HG03139 (cell line): ENCODE measurements at regions not wholly inside any gene's neighbourhood (a gene's known extent, or its start where the extent isn't known, plus 50 kb on each side); places are given as distances from the start of the nearest gene placed in this dataset.
"Not testable (repeated sequence)": the region's sequence is repeated elsewhere in the genome, so short reads cannot be mapped to it uniquely, and the experiment has no call there.

Experiments
- ATAC-seq: cut with Tn5 transposase; IDR thresholded peaks from one replicate; pipeline ENCODE4 v1.9.1; 2021; ENCODE audit not compliant: unreplicated experiment

DNA sequence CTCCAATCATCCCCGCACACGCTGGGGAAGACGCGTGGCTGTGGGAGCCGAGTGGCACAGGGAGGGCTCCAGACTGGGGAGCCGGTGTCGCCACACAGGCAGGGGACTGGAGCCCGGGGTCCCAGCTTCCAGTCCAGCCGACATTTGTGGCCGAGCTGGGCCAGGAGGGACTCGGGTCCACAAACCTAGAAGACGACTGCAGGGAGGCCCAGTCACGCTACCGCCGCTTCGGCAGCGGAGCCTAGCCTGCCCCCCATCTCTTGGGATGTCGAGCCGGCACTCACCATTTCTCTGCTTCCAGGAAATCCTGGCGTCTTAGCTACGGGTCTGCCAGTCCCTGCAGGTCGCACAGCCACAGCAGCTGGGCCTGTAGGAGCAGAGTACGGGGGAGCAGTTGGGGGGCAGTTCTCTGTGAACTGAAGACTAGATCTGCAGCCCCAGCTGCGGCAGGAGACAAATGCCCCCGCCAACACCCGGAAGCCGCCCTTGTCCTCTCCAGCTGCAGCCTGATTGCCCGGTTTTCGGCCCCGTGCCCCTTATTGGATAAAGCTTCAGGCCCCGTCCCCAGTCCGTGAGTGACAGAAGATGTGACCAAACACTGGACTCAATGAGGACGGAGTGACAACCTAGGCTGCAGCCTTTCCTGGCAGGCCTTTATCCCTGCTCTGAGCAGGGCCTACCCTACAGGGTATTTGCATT lies 270.7 kb downstream of the ZNF33B start:
- ATAC-seq = peak; percentile 99

GRCh38 chr10:42351745-42352144 lies 286.6 kb downstream of the ZNF33B start:
- no peak for ATAC-seq

DNA sequence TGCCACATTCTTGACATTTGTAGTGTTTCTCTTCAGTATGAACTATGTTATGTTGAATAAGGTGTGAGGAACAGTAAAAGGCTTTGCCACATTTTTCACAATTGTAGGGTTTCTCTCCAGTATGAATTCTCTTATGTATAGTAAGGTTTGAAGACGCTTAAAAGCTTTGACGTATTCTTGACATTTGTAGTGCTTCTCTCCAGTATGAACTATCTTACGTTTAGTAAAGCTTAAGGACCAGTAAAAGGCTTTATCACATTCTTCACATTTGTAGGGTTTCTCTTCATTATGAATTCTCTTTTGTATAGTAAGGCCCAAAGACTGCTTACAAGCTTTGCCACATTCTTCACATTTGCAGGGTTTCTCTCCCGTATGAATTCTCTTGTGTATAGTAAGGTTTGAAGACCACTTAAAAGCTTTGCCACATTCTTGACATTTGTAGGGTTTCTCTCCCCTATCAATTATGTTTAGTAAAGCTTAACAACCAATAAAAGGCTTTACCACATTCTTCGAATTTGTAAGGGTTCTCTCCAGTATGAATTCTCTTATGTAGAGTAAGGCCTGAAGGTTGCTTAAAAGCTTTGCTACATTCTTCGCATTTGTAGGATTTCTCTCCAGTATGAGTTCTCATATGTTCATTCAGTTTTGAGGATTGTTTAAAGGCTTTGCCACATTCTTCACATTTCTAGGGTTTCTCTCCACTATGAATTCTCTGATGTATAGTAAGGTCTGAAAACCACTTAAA lies 301.6 kb downstream of the ZNF33B start:
- not testable (repeated sequence) for ATAC-seq

- not testable (repeated sequence) for ATAC-seq
Observed at GRCh38 chr10:42335653-42336296, 302.6 kb downstream of the ZNF33B start.

DNA sequence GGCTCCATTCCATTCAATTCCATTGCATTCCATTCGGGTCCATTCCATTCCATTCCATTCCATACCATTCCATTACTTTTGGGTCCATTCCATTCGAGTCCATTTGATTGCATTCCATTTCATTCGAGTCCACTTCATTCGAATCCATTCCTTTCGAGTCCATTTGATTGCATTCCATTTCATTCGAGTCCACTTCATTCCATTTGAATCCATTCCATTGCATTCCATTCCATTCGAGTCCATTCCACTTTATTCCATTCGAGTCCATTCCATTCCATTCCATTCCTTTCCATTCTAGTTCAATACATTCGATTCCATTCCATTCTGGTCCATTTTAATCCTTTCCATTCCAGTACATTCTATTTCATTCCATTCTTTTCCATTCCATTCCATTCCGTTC lies 334.0 kb downstream of the ZNF33B start:
- ATAC-seq = no peak

GRCh38 chr10:42281896-42282295 lies 356.5 kb downstream of the ZNF33B start:
- not testable (repeated sequence) for ATAC-seq

GRCh38 chr10:42269788-42270187 lies 368.6 kb downstream of the ZNF33B start:
- ATAC-seq = not testable (repeated sequence)

- ATAC-seq = not testable (repeated sequence)
Observed at GRCh38 chr10:42263259-42263658, 375.1 kb downstream of the ZNF33B start.

- ATAC-seq = not testable (repeated sequence)
Observed at GRCh38 chr10:42243002-42243401, 395.4 kb downstream of the ZNF33B start.

GRCh38 chr10:42242135-42242805 lies 396.1 kb downstream of the ZNF33B start:
- no peak for ATAC-seq

DNA sequence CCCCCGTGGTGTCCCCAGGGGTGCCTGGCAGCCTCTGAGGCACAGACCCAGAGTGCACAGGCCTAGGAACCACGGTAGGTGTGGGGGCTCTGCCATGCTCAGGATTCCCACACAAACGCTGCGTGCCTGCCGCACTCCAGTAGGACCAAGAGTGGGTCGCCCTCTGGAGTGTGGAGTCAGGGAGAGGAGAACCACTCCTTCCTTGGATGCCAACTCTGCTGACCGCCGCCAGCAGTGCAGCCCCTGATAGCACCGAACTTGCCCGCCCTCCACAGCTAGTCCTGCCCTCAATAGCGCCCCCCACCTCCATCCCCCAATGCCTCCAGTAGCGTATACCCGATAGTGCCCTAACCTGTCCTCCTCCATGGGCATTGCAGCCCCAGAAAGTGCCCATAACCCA lies 402.0 kb downstream of the ZNF33B start:
- not testable (repeated sequence) for ATAC-seq

DNA sequence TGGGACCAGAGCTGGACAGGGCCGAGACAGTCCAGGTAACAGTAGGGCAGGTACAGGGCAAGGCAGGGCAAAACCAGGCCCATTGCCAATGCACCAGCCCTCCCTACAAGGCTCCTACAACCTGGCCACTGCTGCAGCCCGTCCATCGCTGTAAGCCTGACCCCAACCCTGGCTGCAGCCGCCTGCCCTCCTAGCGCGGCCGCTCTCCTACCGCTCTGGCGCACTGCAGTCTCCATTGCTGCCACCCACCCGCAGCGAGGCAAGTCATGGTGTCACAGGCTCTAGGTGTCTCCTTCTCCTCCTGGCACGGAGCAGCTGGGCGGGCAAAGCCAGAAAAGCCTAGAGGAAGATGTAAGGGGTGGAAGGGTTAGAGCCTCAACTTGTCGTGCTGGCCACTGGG lies 402.6 kb downstream of the ZNF33B start:
- not testable (repeated sequence) for ATAC-seq

DNA sequence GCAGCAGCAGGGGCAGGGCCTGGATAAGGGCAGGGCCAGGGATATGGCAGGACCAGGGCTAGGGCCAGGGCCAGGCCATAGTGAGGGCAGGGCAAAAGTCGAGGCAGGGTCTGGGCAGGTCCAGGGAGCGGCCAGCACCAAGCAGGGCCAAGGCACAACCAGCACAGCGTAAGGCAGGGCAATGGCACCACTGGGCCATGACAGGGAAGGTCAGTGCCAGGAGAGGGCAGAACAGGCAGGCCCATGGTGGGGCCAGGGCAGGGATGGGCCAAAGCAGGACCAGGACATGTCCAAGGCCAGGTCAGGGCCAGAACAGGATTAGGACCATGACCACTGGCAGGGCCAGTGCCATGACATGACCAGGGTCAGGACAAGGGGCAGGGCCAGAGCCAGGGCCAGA lies 403.1 kb downstream of the ZNF33B start:
- ATAC-seq = not testable (repeated sequence)

- ATAC-seq = not testable (repeated sequence)
Observed at GRCh38 chr10:42234506-42234905, 403.9 kb downstream of the ZNF33B start.

DNA sequence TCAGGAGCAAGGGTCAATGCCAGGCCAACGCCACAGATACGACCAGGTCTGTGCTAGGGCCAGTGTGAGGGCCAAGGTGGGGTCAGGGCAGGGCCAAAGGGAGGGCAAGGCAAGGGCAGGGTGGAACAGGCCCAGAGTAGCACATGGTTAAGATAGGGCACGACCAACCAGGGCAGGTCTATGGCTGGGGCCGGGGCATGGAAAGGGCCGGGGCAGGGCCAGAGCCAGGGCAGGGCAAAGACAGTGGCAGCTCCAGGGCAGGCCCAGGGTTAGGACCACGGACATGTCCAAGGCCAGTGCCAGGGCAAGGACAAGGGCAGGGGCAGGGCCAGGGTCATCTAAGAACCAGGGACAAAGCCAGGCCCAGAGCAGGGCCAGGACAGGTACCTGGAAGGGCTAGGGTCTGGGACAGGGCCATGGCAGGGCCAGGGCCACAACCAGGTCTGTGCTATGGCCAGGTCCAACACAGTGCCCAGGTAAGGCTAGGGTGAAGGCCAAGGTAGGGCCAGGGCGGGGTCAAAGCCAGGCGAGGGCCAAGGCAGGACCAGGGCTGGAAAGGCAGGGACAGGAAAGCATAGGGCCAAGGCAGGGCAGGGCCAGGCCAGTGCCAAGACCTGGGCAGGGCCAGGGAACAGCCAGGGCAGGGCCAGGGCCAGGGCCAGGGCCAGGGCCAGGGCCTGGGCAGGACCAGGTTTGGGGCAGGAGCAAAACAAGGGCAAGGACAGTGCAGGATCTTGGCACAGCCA lies 404.7 kb downstream of the ZNF33B start:
- not testable (repeated sequence) for ATAC-seq

GRCh38 chr10:42232955-42233354 lies 405.4 kb downstream of the ZNF33B start:
- ATAC-seq = not testable (repeated sequence)

- not testable (repeated sequence) for ATAC-seq
Observed at GRCh38 chr10:42230812-42231211, 407.6 kb downstream of the ZNF33B start.

DNA sequence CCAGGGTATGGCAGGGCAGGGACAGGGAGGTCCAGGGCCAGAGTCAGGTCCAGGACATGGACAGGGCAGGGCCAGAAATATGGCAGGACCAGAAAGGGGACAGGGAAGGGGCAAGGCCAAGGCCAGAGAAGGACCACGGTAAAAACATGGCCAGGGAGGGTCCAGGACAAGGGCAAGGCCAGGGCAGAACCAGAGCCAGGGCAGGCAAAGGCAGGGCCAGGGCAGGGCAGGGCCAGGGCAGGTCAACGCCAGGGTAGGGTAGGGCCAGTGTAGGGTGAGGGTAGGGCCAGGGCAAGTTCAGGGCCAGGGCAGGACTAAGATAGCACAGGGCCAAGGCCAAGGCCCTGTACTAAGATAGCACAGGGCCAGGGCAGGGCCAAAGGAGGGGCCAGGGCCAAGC lies 408.3 kb downstream of the ZNF33B start:
- ATAC-seq = not testable (repeated sequence)

DNA sequence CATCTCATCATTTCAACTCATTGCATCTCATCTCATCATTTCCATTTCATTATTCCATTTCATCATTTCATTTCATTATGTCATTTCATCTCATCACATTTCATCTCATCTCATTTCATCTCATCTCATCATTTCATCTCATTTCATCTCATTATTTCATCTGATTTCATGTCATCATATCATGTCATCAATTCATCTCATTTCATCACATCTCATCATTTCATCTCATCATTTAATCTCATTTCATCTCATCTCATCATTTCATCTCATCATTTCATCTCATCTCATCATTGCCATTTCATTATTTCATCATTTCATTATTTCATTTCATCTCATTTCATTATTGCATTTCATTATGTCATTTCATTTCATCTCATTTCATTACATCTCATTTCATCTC lies 410.5 kb downstream of the ZNF33B start:
- ATAC-seq = not testable (repeated sequence)

DNA sequence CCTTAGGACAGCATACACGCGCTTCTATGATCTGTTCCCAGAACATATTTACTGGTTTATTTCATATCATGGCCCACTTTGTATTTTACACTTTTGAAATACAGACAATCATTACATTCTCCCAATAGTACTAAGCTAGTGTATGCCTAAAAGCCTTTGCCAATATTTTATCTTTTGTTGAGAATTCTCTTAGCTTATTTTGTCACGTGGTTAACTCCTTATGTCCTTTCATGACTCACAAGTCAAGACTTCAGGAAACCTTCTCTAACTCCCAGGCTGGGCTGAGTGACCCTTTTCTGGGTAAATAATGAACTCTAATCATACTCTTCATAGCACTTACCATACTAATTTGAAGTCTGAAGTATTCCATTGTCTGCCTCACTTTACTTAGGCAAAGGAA lies 444.8 kb downstream of the ZNF33B start:
- not testable (repeated sequence) for ATAC-seq
